GM18870 (cell line): ENCODE measurements at regions not wholly inside any gene's neighbourhood (a gene's known extent, or its start where the extent isn't known, plus 50 kb on each side); places are given as distances from the start of the nearest gene placed in this dataset.
"Not testable (repeated sequence)": the region's sequence is repeated elsewhere in the genome, so short reads cannot be mapped to it uniquely, and the experiment has no call there.

Experiments
- ATAC-seq: cut with Tn5 transposase; IDR thresholded peaks from one replicate; pipeline ENCODE4 v1.9.1; 2021; ENCODE audit warnings: moderate library complexity; ENCODE audit not compliant: unreplicated experiment

DNA sequence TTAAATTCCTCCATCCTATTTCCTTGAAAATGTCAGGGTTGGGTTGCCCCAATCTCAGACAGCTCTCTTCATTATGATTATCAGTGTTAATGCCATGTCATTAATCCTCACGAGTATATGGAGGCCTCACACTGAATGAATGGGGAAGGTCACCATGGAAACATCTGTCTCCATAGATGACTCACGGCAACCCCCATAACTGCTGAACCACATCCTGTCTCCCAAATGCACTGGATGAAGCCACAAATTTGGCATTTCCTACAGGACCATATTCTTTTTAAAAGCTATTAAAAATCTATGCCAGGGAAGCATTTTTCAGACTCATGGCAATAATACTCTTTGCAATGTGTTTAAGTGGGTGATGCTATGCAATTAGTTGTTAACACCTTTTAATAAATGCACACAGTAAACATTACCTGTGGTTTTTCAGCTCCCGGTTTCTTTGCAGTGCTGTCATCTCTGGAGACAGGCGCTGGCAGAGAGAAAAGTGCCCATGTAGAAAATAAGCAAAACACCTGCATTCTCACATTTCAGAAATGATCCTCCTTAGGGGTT is 80.1 kb upstream of the PTPRK start:
- peak; percentile 67 for ATAC-seq

DNA sequence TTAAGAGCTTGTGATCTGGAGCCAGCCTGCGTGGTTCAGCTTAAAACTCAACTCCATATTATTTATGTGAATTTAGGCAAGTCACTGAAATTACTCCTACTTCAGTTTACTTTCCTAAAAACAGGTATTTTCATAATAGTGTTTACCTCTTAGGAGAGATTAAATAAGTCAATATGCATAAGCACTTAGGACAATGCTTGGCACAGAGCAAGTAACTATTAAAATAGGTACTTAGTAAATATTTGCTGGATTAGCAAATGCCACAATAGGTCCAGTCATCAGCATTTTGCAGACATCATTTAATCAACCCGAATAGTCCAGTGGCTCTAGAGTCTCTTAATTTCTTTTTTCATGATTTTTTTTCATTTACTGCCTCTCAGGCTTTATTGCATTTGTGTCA is 78.6 kb upstream of the PTPRK start:
- no peak for ATAC-seq

DNA sequence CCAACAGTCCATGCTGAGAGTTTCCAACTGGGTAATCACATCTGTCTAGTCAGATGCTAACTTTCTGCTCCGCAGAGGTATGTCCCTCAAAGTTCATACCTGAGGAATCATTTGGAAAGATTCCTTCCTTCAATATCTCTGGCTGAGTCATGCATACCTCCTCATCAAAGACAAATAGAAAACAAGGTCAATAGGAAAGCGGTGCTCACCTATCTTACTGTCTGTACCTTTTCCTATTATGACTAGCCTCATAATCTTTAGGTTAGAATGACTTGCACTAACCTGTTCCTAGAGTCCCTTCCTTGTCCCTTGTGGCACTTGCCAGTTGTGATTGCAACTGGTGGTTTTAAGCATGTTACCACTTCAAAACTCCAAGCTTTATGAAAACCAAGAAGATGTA is 78.2 kb upstream of the PTPRK start:
- ATAC-seq, result peak; percentile 32

DNA sequence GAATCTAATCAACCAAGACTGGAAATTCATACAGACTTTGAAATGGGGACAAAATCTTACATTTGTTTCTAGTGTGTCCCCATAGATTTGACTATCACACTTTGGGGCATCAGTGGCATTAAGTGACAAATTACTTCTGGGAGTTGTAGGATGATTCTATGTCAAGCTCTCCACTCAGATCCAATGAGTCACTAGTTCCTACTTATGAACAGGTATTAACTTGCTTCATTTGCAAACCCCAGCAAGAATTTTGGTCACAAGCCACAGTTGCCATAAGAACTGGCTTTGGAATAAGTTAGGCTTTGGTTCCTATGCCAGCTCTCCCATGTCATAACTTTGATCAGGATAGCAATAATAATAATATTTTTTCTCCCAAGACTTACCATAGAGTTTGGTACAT is 77.6 kb upstream of the PTPRK start:
- ATAC-seq, result no peak

DNA sequence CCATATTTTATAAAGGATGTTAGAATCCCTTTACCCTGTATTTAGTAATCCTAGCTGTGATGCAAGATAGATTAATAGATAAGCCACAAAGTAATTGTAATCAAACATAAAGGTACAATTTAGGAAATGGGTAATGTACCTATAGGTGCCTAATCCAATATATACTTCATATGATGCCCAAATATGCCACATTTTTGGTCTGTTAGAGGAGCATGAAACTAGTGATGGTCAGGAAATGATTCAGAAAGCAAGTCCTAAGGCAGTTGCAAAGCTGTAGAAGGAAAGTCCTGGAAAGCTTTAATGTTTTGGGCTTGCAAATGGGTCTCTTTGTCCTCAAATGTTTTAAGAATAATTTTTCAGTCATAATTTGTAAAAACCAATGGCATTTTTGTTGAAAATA is 76.6 kb upstream of the PTPRK start:
- ATAC-seq, result no peak

DNA sequence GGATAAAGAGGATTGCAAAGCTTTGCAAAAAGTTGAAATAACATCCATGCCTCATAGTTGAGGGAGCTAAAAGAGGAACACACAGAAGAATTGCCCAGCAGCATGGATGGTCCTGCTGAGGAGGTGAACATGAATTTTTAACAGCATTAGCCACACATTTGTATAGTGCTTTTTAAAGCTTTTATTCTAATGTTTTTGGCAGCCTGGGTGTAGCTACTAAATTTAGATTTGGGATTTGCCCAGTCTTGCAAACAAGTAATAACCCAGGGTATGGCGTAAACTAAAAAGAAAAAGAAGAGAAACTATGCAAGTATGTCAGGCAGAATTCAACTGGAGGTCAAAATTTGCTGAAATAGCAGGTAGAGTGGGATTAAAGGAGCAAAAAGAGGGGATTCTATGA is 75.1 kb upstream of the PTPRK start:
- no peak for ATAC-seq

DNA sequence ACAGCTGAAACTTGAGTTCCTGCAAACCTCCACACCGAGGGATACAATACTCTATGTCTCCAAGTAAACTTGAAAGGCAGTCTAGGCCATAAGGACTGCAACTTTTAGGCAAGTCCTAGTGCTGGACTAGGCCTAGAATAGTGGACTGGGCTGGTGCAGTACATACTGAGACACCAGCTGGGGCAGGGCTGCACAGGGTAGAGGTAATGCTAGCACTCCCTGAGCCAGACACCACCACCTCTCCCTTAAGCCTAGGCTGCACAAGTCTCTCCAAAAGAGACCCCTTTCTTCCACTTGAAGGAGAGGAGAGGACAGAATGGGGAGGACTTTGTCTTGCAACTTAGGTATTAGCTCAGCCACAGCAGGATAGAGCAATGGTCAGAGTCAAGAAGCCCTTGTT is 65.7 kb upstream of the PTPRK start:
- ATAC-seq, result no peak

DNA sequence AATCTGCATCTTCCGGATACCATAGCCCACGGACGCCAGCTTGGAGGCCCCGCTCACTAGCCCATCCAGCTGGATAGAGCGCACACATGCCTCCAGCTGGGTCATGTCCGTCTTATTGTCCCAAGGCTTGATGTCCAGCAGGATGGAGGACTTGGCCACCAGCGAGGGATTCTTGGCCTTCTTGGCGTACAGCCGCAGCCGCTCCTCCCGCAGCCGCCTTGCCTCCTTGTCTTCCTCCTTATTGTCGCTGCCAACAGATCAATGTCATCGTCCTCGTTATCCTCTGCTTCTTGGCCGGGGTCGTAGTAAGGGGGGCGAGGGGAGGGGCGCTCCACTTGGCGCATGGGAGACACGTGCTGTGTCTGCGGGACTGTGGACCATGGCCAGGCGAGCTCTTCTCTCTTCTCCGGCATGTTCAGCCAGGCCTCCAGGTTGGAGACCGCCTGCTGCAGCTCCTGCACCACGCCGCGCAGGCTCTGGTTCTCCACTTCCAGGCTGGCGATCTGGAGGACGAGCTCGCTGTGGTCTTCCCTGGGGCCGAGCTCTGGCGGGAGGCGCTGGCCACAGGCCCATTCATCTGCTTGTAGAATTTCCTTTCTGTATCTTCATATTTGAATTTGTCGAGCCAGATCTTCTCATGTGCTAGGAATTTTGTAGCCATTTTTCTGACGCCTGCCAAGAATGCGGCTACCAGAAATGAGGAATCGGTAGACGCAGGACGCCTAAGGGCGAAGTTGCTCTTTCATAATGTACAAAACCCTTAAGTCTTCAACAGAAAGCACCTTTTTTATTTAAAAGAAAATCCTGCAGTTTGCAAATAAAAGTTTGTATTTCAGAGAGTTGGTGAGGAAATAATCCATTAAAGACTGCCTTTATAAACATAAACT is 60.1 kb upstream of the PTPRK start:
- ATAC-seq, result no peak

DNA sequence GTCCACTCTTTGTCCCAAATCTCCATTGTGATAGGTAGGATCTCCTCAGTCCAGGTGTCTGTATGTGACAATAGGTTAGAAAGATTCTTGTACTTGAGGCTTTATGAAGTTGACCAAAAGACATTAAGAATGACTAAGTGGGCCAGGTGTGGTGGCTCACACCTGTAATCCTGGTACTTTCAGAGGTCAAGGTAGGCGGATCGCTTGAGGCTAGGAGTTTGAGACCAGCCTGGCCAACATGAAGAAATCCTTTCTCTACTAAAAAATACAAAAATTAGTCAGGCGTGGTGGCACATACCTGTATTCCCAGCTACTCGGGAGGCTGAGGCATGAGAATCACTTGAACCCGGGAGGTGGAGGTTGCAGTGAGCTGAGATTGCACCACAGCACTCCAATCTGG is 54.9 kb upstream of the PTPRK start:
- ATAC-seq, result not testable (repeated sequence)

DNA sequence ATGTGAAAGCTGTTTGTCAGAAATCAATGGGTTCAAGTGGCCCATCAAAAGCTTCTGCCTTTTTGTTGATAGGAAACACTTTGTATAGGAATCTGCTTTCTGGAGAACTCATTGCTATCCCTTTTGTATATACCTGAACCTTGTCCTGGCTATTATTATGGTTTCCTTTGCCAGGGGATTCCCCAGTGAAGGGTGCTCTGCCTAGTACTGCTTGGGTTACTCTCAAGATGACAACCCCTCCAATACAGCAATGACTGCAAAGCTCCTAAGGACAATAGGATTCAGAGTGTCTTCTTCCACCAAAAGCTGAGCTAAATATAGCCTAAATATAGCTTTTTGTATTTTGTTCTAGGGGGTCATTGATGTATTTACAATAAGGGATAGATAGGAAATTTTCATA is 54.0 kb upstream of the PTPRK start:
- ATAC-seq, result peak; percentile 70

DNA sequence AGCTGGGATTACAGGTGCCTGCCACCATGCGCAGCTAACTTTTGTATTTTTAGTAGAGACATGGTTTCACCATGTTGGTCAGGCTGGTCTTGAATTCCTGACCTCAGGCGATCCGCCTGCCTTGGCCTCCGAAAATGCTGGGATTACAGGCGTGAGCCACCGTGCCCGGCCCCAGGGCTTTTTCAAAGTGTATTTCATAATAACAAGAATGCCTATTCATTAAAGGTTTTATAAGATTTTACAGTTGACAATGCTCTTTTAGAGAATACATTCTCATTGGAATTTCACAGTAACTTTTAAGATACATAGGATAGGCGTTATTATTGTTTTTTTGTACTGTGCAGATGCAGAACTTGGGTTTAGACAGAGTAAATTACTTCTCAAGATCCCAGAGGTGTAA is 52.6 kb upstream of the PTPRK start:
- no peak for ATAC-seq

DNA sequence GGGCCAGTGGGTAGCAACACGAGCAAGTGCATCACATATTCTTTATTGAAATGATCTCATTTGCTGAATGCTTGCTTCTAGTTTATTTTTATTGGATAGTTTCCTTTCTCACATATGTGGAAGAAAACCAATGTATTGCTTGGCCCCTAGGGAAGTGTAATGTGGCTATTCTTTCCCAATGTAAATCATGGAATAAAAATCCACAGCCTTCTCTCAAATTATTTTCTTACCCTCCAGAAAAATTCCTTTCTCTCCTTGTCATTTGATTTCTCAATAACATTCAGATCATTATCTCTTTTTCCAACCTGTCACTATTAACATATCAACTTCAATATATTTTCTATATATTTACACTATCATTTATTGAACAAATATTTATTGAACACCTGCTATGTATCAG is 51.9 kb upstream of the PTPRK start:
- ATAC-seq, result no peak

DNA sequence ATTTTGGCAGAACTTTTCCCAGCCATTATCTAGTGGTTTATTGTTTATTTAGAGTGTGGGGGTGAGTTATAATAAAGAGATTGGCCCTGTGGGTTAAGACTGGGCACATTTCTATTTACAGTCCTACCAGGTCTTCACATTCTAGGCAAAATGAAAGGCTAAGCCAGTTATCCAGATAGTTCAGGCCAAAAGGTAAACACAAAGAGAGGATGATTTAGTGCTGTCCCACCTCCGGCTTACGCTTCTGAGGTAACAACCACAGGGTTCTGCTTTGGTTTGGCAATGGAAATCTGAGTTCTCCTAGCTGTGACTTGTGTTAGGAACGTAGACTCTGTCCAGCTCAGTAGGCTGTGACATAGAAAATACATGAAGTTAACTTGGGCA is 50.3 kb upstream of the PTPRK start:
- no peak for ATAC-seq

DNA sequence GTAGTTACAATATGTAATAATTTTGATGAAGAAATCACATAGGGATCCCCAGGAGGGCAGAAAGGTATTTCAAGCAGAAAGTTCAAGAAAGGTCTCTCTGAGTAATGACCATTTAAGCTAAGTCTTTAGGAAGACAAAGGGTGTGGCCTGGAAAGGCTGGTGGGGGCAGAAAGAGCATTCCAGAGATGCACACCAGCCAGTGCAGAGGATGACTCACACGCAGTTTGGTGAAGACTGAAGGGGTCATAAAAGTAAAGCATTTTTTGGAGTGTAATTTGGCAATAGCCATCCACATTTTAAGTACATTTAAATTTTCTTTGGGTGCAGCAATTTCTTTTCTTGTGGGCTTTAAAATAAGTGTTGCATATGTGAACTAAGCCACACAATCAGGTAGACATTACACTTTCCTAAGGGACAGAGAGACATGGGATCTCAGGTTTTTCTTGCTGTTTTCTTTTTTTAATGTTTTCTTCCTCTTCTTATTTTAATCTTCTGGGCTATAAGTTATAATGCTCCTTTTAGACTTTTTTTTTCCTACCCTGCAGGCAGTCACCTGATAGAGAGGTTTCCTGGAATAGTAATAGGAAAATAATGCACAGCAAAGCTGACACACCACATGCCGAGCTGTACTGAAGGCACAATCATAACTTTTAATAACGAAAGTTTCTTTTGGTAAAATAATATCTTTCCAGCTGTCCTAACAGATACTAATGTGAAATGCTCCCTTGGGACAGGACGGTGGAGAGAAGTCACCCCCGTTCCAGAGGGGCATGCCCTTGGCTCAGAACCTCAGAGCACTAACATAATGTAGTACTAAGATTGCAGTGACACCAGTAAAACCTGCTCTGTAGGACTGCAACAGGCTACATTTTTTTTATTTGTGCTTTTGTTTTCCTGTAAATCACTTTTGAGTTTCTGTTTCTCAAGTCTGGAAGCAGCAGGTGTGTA is 49.6 kb upstream of the PTPRK start:
- no peak for ATAC-seq
